Choroid plexus epithelial cell (primary cell): ENCODE measurements at regions not wholly inside any gene's neighbourhood (a gene's known extent, or its start where the extent isn't known, plus 50 kb on each side); places are given as distances from the start of the nearest gene placed in this dataset.

Experiments
- DNase-seq: peaks from one replicate; pipeline ENCODE4 v3.0.0-alpha.2; 2010; ENCODE audit warnings: low read depth
- H3K4me3 ChIP-seq: 2 replicates; pipeline ENCODE4 v1.5.1; 2011; ENCODE audit warnings: low read depth, mild to moderate bottlenecking, control low read depth, low read length, moderate library complexity
- TF ChIP-seq, protein P1 (sequence below): conservative IDR thresholded peaks from 2 replicates; pipeline ENCODE4 v1.5.1; 2011; ENCODE audit warnings: low read depth, mild to moderate bottlenecking, control low read depth, inconsistent platforms, low read length, moderate library complexity

DNA sequence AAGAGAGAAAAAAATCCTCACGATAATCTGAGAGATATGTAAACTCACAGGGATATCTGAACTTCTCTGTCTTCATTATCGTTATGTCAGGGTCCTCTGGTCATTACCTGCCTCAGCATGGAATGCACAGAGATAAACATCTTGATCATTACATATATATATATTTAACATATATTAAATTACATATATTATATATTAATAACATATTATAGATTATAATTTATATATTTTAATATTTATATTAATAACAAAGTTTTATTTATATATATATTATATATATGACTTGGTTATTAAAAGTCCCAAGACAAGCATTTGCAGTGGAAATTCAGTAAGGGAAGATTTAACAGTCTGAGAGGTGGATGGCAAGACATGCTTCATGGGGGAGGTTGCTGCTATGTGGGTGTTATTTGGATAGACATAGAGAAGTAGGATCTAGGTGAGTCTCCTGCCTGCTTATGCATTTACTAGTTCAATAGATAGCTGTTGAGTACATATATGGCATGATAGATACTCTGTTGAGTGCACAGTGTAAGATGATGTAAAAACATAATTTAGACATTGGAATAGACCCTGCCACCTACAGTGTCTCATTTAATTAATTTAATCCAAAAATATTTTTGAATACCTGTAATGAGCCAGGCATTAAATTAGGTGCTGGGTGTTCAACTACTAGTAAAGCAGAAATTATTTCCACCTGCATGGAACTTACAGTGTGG lies 255.2 kb downstream of the RAD51AP2 start:
- TF ChIP-seq, protein P1, sequence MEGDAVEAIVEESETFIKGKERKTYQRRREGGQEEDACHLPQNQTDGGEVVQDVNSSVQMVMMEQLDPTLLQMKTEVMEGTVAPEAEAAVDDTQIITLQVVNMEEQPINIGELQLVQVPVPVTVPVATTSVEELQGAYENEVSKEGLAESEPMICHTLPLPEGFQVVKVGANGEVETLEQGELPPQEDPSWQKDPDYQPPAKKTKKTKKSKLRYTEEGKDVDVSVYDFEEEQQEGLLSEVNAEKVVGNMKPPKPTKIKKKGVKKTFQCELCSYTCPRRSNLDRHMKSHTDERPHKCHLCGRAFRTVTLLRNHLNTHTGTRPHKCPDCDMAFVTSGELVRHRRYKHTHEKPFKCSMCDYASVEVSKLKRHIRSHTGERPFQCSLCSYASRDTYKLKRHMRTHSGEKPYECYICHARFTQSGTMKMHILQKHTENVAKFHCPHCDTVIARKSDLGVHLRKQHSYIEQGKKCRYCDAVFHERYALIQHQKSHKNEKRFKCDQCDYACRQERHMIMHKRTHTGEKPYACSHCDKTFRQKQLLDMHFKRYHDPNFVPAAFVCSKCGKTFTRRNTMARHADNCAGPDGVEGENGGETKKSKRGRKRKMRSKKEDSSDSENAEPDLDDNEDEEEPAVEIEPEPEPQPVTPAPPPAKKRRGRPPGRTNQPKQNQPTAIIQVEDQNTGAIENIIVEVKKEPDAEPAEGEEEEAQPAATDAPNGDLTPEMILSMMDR = no peak
- no peak overlapping the region for H3K4me3 ChIP-seq
- no peak for DNase-seq

DNA sequence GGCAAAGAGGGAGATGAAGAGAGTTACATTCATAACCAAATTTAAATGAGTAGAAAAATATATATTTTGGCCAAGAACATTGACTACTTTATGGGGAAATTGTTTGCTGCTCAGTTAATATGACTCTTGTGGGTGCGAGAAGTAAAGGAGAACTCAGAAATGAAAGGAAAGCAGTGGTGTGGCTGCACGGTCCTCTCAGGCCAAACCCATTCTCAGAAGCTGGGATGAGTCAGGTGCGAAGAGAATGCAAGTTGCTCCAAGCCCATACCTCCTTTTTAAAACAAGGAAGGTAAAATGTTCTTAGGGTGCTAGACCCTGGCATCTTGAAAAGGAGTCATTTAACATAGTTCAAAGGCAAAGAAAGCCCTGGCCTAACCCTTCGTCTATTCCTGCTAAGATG lies 258.6 kb downstream of the RAD51AP2 start:
- no peak for DNase-seq
- no peak overlapping the region for H3K4me3 ChIP-seq
- TF ChIP-seq, protein P1 = no peak

DNA sequence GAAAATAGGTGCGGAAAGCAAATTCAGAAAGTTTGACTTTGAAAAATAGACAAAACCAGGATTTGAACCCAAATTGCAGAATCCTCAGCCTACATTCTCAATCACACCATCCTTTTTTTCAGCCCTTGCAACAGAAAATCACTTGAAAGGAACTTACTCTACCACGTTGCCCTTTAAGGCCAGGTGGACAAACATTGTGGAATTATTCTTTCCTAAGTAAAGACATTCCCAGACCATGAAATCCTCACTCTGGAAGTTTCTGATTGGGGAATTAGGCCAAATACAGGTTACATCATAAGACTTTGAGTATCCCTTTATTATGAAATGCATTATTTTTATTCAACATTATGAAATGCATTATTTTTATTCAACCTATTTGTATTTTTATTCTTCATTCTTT lies 259.4 kb downstream of the RAD51AP2 start:
- TF ChIP-seq, protein P1 = no peak
- no peak overlapping the region for H3K4me3 ChIP-seq
- no peak for DNase-seq

DNA sequence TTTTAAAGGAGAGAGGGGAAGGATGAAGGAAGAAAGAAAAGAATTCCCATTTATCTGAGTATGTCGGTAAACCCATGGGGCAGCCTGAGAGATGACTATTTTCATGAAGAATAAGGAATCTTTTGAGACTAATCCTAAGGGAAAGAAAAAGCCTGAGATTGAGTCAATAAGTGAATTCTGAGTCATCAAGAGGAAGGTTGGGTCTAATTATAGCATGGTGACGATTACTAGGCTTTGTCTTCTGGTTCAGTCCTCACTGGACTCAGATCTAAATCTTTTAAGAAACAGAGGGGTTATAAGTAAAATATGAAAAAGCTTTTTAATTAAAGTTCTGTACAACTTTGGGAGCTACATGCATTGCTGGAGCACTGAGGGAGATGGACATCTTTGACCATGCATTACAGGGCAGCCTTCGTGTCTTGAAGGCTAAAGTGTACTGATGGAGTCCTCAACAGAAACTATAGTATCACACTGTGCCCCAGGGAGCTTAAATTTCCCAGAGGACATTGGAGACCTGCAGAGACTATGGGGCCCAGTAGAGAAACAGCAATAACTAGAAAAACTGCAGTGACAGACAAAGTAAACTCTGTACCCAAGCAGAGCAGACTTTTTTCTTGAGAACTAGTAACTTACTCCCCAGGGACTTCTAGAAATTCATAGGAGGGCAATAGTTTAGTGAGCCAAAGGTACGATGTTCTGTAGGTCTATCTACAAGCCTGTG lies 260.9 kb downstream of the RAD51AP2 start:
- DNase-seq = peak; percentile 17
- TF ChIP-seq, protein P1 = no peak

DNA sequence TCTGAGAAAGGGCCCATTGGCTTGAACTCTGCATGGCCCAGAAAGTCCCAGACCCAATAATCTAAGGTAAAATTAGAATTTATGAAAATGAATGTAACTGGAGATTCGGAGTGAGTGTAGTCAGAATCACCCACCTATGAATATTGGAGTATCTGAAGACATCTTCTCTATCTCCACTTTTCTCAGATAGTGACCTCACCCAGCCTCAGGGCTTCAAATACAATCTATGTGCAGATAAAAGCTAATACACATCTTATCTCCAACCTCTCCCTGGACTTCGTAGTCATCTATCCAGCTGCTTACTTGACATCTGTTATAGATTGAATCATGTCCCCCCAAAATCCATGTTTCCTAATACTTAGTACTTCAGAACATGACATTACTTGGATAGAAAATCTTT lies 263.2 kb downstream of the RAD51AP2 start:
- no peak overlapping the region for H3K4me3 ChIP-seq
- no peak for DNase-seq
- TF ChIP-seq, protein P1 = no peak

More for the DNA sequence above, 260.9 kb downstream of the RAD51AP2 start:
- no peak overlapping the region for H3K4me3 ChIP-seq

DNA sequence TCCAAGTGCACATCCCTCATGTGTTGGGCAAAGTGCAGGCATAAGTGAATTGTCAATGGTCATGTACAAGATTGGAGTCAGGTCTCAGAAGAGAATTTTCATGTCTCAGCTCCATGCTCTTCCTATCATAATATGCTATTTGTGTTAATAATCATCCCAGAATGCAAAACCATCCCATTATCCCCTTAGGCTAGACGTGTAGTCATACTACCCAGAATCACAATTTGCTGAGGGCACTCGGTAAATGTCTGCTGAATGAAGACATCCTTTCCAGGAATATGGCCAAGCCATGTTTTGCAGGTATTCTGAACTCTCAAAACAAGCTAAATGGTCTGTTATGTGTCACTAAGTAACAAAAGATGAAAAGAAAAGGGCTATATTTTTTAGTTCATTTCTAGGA lies 263.8 kb downstream of the RAD51AP2 start:
- H3K4me3 ChIP-seq = no peak overlapping the region
- TF ChIP-seq, protein P1 = no peak
- no peak for DNase-seq
